GM23338 (cell line): ENCODE measurements at regions not wholly inside any gene's neighbourhood (a gene's known extent, or its start where the extent isn't known, plus 50 kb on each side); places are given as distances from the start of the nearest gene placed in this dataset.
"Not testable (repeated sequence)": the region's sequence is repeated elsewhere in the genome, so short reads cannot be mapped to it uniquely, and the experiment has no call there.

Source experiments
- POLR2AphosphoS5 ChIP-seq: IDR thresholded peaks from 2 replicates; pipeline ENCODE4 v1.6.1; 2016; ENCODE audit warnings: antibody characterized with exemption, low read depth
- REST ChIP-seq: IDR thresholded peaks from one replicate; pipeline ENCODE4 v1.6.1; 2018; ENCODE audit warnings: antibody characterized with exemption; ENCODE audit not compliant: unreplicated experiment
- TF ChIP-seq, protein P1 (sequence below), 2 experiments: fragments of 200-600 bp in 1 of 2; sonication (generic) in 1 of 2; conservative IDR thresholded peaks; 2 replicates each; pipeline versions ENCODE4 v1.5.1 to v1.6.1; 2016 to 2017; ENCODE audit warnings: antibody characterized with exemption in 2 of 2, low read depth in 2 of 2, mild to moderate bottlenecking in 2 of 2, moderate library complexity in 1 of 2

DNA sequence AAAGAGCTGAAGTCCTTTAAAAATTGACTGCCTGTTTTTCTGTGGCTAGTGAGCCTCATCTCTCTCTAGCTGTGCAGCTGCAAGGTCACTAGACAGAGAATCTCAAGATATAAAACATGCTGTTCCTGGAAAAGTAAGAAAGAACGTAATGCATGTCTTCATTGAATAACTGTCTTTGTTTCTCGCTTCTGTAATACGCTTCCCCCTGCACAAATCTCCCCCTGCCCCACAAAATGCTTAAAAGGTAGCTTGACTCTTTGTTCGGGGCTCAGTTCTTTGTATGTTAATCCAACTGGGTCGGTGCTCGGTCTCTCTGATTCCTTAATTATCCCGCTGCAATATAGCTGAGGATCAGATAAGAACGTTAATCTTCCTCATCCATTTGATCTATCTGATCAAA, 1495.9 kb upstream of the DDX18 start:
- TF ChIP-seq POLR2AphosphoS5, REST: not testable (repeated sequence)
- TF ChIP-seq, protein P1, sequence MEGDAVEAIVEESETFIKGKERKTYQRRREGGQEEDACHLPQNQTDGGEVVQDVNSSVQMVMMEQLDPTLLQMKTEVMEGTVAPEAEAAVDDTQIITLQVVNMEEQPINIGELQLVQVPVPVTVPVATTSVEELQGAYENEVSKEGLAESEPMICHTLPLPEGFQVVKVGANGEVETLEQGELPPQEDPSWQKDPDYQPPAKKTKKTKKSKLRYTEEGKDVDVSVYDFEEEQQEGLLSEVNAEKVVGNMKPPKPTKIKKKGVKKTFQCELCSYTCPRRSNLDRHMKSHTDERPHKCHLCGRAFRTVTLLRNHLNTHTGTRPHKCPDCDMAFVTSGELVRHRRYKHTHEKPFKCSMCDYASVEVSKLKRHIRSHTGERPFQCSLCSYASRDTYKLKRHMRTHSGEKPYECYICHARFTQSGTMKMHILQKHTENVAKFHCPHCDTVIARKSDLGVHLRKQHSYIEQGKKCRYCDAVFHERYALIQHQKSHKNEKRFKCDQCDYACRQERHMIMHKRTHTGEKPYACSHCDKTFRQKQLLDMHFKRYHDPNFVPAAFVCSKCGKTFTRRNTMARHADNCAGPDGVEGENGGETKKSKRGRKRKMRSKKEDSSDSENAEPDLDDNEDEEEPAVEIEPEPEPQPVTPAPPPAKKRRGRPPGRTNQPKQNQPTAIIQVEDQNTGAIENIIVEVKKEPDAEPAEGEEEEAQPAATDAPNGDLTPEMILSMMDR (conservative IDR thresholded peaks at IDR 0.05; ENCODE audit: low read depth in 2 of 2): not testable (repeated sequence)
